ENCODE measurements at regions not wholly inside any gene's neighbourhood (a gene's known extent, or its start where the extent isn't known, plus 50 kb on each side); places are given as distances from the start of the nearest gene placed in this dataset.
"Not testable (repeated sequence)": the region's sequence is repeated elsewhere in the genome, so short reads cannot be mapped to it uniquely, and the experiment has no call there.

DNA sequence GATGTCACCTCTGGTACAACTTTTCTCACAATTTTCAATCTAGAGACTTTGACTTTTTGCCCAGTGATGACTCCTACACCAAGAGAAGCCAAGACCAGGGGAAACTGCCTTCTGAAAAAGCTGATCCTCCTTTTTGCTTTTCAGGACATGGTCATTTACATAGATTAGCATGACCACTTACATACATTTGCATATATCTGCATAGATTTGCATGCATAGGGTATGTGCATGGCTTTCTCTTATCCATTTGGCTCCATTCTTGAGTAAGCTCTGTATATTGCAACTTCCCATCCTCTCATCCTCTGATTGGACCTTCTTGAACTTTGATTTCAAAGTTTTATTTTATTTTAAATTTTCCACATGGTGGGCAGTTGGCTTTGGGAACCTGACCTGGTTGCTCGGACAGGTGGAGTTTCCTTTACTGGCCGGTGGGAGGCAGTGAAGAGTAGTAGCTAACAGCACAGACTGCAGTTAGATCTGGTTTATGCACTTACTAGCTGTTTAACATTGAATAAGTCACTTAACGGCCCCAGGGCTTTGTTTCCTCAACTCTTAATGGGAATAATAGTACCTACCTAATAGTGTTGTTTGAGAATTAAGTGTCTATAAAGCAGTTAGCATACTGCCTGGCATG, 92.9 kb downstream of the GPR139 start:
- DNase-seq: no peak

DNA sequence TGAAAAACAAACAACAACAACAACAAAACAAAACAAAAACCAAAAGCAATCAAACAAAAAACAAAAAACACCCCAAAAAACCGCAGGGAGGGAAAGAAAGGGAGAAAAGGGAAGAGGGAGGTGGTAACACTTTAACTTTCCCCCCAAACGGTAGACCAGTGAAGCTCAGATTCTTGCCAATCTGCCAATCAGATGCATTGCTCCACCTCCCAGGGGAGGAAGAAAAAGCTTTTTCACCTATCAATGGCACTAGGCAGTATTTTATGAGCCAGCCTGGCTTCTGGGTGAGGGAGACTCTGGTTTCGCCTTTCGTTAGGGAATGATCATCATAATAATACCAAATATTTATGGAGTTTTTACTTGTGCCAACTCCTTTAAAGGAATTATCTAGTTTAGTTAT, 94.1 kb downstream of the GPR139 start:
- no peak for DNase-seq

DNA sequence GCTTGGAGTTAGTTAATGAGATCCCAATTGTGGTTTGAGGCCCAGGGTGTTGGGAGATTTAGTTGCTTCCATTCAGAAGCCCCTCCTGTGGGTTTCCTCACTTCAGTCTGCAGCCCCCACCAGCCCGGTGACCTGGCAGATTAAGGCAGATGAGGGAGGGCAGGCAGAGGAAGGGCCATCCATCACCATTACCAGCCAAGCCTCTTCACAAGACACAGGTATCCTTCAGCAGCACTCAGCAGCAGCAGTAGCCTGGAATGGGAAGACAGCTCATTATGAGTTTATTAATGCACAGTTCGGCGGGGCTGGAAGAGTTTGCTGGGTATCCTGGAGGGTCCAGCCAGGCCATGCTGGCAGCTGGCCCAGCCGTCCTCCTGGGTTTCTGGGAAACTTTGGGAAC, 90.0 kb upstream of the GPRC5B start:
- no peak for DNase-seq

DNA sequence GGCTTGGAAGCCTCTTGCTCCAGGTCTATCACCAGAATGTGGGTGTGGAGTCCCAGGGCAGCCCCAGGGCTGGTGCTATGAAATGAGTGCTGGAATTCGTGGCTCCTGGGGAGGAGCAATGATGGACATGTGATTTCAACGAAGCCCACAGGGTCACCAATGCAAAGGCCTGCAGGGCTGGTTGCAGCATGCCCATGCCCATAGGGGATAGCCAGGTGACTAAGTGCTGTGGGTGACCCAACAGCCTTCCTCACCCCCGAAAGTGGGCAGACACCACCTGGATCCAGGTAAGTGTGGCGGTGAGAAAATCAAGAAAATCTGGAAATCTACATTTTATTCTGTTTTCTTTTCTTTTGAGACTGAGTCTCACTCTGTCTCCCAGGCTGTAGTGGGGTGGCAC, 87.5 kb upstream of the GPRC5B start:
- DNase-seq: no peak

DNA sequence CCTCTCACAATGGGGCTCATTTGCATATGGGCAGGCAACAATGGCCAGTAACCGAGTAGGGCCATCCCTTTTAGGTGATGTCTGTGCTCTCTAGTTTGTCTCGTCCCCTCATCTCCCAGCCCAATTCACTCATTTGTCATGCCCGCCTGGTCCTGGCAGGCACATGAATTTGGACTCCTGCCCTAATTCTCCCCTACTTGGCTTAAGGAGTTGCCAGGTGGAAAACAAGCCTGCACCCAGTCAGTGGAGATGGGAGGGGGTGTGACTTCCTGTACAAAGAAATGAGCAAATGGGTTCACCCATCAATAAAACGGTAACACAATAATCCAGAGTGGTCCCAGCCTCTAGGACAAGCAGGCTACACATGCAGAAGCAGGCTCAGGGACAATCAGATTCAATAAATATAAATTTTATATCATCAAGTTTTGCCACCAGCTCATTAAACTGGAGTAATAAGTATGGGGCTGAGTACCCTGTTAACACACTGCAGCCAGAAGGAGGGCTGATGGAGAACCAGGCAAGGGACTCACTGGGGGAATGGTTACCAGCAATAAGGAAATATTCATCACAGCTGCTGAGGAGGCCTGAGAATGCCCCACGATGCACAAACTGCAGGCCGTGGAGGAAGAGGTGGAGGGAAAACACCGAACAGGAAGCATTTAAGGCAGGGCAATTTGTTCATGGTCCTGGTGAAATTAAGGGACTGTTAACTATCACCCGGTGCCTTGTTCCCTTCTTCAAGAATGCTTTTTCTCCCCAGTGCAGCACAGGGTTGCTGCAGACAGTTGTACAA, 84.4 kb upstream of the GPRC5B start:
- DNase-seq: no peak

DNA sequence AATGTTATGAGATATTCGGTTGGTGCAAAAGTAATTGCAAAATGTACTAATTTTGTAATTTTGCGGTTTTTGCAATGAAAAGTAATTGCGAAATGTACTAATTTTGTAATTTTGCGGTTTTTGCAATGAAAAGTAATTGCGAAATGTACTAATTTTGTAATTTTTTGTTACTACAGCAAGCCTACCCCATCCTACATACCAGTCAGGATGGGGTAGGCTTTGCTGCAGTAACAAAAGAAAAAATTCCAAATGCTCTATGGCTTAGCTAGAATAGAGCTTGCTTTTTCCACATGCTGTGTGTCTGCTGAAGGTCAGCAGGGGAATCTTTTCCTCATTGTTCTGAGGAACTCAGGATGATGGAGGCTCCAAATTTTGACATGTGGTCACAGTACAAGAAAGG, 83.3 kb upstream of the GPRC5B start:
- DNase-seq: no peak

DNA sequence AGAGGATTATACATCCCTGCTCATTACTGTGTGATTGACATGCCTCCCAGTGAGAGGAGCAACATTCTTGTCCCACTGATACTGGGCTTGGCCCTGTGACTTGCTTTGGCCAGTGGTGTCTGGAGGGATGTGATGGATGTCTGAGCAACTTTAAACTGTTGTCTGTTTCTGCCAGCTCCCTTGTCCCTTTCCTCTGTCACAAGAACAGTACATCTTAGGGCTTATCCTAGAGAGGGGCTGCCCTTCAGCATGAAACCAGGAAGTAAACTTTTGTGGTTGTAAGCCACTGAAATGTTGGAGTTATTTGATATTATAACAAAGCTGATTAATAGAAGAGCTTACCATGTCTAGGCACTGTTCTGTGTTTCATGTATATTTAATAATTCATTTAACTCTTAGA, 82.9 kb upstream of the GPRC5B start:
- DNase-seq: no peak

DNA sequence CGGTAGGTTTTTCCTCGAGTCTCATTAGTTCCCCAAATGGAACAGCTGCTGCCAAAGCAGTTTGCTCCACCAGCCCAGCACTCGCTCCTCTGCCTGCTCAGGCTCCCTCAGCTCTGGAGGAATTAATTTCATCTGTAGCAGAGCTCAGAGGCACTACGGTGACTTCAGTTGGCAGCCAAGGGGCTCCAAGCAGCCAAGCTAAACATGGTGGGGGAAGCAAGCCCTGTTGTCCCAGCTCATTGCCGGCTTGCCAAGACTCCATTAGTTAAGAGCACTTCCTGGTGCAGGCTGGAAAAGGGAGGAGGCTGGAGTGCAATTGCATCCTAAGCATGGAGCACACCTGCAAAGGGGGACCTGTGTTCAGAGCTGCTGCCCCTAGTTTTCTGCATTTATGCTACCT, 78.7 kb upstream of the GPRC5B start:
- DNase-seq: peak; percentile 46

DNA sequence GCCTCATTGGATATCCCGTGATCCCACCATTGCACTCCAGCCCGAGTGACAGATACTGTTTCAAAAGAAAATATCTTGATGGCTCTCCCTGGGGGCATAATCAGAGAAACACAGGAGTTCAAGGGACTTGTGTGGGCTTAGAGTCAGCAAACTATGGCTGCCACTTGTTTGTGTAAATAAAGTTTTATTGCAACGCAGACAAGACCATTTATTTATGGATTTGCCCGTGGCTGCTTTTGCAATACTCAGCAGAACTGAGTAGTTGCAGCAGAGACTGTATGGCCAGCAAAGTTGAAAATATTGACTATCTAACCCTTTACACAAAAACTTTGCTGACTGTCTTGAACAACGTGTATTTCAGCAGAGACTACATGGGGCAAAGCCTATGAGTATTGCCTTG, 75.5 kb upstream of the GPRC5B start:
- DNase-seq: no peak

DNA sequence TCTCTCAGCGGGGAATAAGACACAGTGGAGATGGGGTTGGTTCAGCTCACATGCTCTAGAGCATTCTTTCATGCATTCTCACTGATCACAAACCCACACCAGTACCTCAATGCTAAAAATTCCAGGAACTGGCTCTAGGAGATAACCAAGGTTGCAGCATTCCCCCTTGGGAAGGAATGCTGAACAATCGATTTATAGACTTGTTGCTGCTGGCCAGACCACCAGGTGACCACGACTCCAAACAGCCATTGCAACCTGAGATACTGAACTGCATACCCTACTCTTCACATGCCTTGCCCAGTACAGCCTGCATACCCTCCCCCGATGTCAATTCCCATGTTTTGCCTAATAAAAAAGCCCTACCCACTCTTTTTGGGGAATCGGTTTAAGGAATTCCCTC, 75.1 kb upstream of the GPRC5B start:
- DNase-seq: no peak

DNA sequence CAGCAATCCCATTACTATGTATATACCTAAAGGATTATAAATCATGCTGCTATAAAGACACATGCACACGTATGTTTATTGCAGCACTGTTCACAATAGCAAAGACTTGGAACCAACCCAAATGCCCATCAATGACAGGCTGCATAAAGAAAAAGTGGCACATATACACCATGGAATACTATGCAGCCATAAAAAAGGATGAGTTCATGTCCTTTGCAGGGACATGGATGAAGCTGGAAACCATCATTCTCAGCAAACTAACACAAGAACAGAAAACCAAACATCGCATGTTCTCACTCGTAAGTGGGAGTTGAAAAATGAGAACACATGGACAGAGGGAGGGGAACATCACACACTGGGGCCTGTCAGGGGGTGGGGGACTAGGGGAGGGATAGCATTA, 71.2 kb upstream of the GPRC5B start:
- not testable (repeated sequence) for DNase-seq

DNA sequence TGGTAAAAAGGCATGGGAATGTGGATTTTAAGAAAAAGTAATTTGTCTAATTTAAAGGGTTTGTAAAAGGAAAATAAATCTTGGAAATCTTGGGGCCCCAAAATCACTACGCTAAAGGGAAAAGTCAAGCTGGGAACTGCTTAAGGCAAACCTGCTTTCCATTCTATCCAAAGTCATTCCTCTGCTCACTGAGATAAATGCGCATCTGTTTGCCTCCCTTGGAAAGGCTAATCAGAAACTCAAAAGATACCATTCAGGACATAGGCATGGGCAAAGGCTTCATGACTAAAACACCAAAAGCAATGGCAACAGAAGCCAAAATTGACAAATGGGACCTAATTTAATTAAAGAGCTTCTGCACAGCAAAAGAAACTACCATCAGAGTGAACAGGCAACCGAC, 70.4 kb upstream of the GPRC5B start:
- DNase-seq: not testable (repeated sequence)

DNA sequence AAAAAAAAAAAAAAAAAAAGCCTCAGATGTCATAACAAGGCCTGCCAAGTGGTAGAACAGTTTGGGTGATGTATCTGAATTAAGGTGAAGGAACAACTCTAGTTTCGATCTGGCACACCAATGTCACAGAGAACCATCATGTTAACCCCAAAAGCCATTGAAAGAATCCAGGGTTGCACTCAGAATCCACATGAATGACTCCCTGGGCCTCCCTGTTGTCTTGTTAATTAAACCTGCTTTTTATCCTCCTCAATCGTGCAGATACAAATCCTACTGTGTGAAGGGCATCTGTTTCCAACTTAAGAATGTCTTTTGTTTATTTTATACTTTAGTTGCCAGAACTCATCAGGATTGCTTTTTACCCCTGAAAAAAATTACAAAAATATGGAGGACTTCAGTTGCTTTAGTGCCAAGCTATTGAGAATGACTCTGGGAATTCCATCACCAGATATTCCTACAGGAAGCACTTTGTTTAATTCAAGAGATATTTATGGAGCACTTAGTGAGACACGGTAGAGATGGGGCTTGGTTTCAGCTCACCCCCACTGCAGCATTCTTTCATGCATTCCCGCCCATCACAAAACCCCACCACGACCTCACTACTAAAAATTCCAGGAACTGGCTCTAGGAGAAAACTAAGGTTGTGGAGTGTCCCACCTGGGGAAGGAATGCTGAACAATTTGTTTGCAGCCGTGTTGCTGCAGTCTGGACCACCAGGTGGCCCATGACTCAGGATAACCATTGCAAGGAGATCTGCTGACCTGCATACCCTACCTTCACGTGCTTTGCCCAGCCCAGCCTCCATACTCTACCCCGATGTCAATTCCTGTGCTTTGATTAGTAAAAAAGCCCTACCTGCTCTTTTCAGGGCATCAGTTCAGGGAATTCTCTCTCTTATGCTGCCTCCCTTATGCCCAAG, 63.8 kb upstream of the GPRC5B start:
- DNase-seq: no peak

DNA sequence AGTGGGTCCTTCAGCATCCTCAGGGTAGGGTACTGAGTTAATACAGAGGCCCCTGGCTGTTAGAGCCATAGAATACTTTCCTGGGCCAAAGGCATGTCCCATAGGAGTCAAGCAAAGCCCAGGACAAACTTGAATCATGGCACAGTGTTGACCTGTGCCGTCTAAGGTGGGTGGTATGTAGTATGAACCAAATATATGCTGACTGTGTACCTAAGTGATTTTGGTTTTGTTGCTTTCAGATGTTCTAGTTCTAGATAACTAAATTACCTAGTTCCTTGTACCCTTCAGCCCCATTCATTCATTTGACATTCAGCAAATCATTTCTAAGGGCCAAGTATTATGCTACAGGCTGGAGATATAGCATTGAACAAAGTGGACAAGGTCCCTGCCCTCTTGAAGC, 61.3 kb upstream of the GPRC5B start:
- no peak for DNase-seq

DNA sequence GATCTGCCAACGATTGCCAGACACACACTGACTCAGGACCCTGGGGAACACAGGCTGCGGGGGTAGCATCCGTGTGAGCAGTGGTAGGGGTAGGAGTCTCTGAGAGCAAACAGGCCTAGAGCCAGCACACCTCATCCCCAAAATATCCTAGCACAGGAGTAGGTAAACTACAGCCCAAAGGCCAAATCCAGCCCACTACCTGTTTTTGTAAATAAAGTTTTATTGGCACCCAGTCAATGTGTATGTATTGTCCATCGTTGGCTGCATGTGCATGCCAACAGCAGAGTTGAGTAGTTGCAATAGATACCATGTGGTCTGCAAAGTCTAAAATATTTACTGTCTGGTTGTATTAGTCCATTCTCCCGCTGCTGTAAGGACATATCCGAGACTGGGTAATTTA, 55.5 kb upstream of the GPRC5B start:
- no peak for DNase-seq

DNA sequence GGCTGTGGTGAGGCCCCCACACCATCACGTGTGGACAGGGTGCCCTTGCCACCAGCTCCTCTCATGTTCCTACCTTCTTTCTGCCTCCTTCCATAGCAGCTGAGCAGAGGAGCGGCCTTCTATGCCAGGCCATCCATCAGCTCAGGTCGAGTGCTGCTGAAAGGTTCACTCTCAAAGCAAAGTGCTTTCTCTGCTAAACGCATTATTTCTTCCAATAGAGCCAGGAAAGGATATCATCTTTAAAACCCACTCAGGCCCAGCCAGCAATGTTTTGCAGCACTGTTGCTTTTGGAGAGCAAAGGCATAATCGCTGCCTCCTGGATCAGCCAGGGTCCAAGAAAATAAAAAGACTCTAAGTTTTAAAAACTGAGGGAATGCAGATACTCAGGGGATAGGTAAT, 54.9 kb upstream of the GPRC5B start:
- DNase-seq: peak; percentile 53

DNA sequence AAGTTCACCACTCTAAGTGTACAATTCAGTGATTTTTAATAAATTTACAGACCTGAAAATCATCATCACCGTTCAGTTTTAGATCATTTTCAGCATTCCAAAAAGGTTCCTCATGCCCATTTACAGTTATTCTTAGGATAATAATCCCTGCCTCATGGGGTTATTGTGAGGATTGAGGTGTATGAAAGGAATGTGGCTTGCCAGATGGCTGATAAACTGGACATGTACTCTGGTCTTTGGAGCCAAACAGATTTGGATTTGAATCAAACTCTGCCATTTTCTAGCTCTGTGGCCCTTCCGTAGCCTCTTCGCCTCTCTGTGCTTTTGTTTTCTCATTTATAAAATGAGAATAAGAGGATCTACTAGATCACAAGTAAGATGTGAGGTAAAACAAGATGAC, 53.9 kb upstream of the GPRC5B start:
- DNase-seq: no peak

DNA sequence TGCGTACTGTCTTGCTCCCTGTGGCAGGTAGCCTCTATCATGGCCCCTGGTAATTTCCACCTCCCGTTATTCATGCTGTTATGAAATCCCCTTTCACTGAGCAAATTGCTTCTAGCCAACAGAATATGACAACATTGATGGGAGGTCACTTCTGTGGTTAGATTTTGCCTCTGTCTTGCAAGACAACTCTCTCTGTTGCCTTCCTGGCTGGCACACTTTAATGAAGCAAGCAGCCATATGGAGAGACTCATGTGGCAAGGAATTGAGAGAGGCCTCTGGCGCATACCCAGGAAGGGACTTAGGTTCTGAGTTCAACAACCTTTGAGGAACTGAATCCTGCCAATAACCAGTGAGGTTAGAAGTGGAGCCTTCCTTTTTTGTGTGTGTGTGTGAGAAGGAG, 51.8 kb upstream of the GPRC5B start:
- no peak for DNase-seq

DNA sequence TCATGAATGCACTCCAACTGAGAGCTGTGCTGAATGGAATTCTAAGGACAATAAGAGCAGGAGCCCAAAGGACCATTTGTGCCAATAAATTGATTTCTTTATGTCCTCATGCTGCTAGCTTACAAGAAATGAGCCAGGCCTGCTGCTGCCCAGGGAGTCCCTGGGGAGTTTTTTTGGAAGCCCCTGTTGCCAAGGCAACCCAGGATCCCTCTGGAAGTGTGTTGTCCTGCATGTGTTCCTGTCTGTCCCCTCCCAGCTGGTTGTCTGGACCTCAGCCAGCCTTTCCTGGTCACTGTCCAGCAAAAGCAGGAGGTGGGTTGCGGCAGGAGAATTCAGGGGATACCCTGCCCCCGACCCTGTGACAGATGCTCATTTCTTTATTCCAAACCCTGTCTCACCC, 51.0 kb upstream of the GPRC5B start:
- peak; percentile 15 for DNase-seq
